Activated CD4-positive, alpha-beta T cell treated with anti-CD3 and anti-CD28 coated beads, Interleukin-2, amount 50 U/mL, for 48 hours (primary cell): ENCODE measurements at regions not wholly inside any gene's neighbourhood (a gene's known extent, or its start where the extent isn't known, plus 50 kb on each side); places are given as distances from the start of the nearest gene placed in this dataset.

ENCODE experiments used
- DNase-seq, 2 experiments: peaks; one replicate each; pipeline ENCODE4 v3.0.0-alpha.2; 2020

- DNase-seq = no peak
Observed at GRCh38 chrX:10048076-10048475, 80.9 kb downstream of the CLDN34 start.

- no peak for DNase-seq
Observed at GRCh38 chrX:10048707-10049106, 81.5 kb downstream of the CLDN34 start.

GRCh38 chrX:10049236-10049635 is 82.1 kb downstream of the CLDN34 start:
- no peak for DNase-seq

- no peak for DNase-seq
Observed at GRCh38 chrX:10050481-10050880, 83.3 kb downstream of the CLDN34 start.

GRCh38 chrX:10051866-10052480 is 84.8 kb downstream of the CLDN34 start:
- no peak for DNase-seq

- DNase-seq = no peak
Observed at GRCh38 chrX:10052906-10053625, 85.9 kb downstream of the CLDN34 start.

GRCh38 chrX:10054396-10054795 is 87.2 kb downstream of the CLDN34 start:
- no peak for DNase-seq

GRCh38 chrX:10055430-10055829 is 88.3 kb downstream of the CLDN34 start:
- no peak for DNase-seq

- DNase-seq = no peak
Observed at GRCh38 chrX:10062352-10062751, 94.4 kb upstream of the CLCN4 start.

- DNase-seq = no peak
Observed at GRCh38 chrX:10062980-10063379, 93.8 kb upstream of the CLCN4 start.

- DNase-seq = no peak
Observed at GRCh38 chrX:10064736-10065135, 92.0 kb upstream of the CLCN4 start.

GRCh38 chrX:10070714-10071436 is 85.9 kb upstream of the CLCN4 start:
- DNase-seq = no peak

GRCh38 chrX:10071451-10072144 is 85.2 kb upstream of the CLCN4 start:
- no peak for DNase-seq

GRCh38 chrX:10072786-10073568 is 83.8 kb upstream of the CLCN4 start:
- DNase-seq = no peak

- DNase-seq = no peak
Observed at GRCh38 chrX:10073671-10074070, 83.1 kb upstream of the CLCN4 start.

- DNase-seq = no peak
Observed at GRCh38 chrX:10074241-10074941, 82.4 kb upstream of the CLCN4 start.

- no peak for DNase-seq
Observed at GRCh38 chrX:10076765-10077164, 80.0 kb upstream of the CLCN4 start.

GRCh38 chrX:10077425-10078188 is 79.2 kb upstream of the CLCN4 start:
- no peak for DNase-seq

- DNase-seq = no peak
Observed at GRCh38 chrX:10078266-10078665, 78.5 kb upstream of the CLCN4 start.

- no peak for DNase-seq
Observed at GRCh38 chrX:10079231-10079630, 77.5 kb upstream of the CLCN4 start.

- DNase-seq = no peak
Observed at GRCh38 chrX:10083809-10084208, 73.0 kb upstream of the CLCN4 start.
